K562 (cell line): ENCODE measurements at regions not wholly inside any gene's neighbourhood (a gene's known extent, or its start where the extent isn't known, plus 50 kb on each side); places are given as distances from the start of the nearest gene placed in this dataset.

Experiments
- ATAC-seq: fragments of 200-7000 bp; cut with Tn5 transposase; 3 replicates; pipeline ENCODE4 v1.9.1; 2020; ENCODE audit warnings: moderate library complexity
- BruUV-seq: library from RNA; stranded (reverse); fragments of 400-500 nt; replicated peaks from 2 replicates; lab custom pipeline; 2021; lab: Mats Ljungman, UMichigan
- CTCF ChIA-PET: fragments of 300-600 bp; formaldehyde crosslinking; extraction: SDS; loops from one replicate; lab custom pipeline; 2021; ENCODE audit warnings: low intra/inter-chr PET ratio; lab: Yijun Ruan, JAX
- POLR2A ChIA-PET: fragments of 300-600, 350-650 bp; sonication (Branson Sonifier 250); formaldehyde crosslinking; extraction: SDS; loops from one replicate; lab custom pipeline; 2021; ENCODE audit warnings: antibody characterized with exemption, inconsistent platforms; lab: Yijun Ruan, JAX
- DNase-seq, 4 experiments: peaks; one replicate each; pipeline versions ENCODE4 v3.0.0 to v3.0.0-alpha.2; 2011 to 2018; ENCODE audit warnings: low spot score in 3 of 4, mixed read lengths in 3 of 4; ENCODE audit errors: extremely low read depth in 1 of 4
- FAIRE-seq: peaks from 2 replicates; lab custom pipeline; 2011; peaks lifted over from hg19 to GRCh38; lab: Jason Lieb, UNC
- H2AFZ ChIP-seq: 2 replicates; pipeline ENCODE4 v1.6.0; 2011; ENCODE audit warnings: low read depth, low read length, control low read depth, inconsistent platforms
- H3K27ac ChIP-seq: fragments of 200-600 bp; 3 replicates; pipeline ENCODE4 v1.8.0; 2011; ENCODE audit warnings: low read depth, mild to moderate bottlenecking, control low read depth, inconsistent platforms, low read length, moderate library complexity, mixed read lengths; ENCODE audit errors: extremely low read depth
- H3K27me3 ChIP-seq, 2 experiments: fragments of 300-600 bp in 1 of 2; 2 replicates in 1 of 2; 3 replicates in 1 of 2; pipeline versions ENCODE4 v1.6.0 to v1.8.0; 2011; ENCODE audit warnings: inconsistent platforms in 2 of 2, low read length in 2 of 2, mild to moderate bottlenecking in 1 of 2, mixed read lengths in 1 of 2, moderate library complexity in 1 of 2; ENCODE audit not compliant: control insufficient read depth in 2 of 2, insufficient read depth in 2 of 2
- H3K36me3 ChIP-seq: fragments of 300-600 bp; 3 replicates; pipeline ENCODE4 v1.8.0; 2011; ENCODE audit warnings: mild to moderate bottlenecking, low read length, inconsistent platforms; ENCODE audit not compliant: control insufficient read depth, insufficient read depth
- H3K4me1 ChIP-seq, 2 experiments: fragments of 200-600 bp in 1 of 2; replicated peaks in 1 of 2; 2 replicates in 1 of 2; 3 replicates in 1 of 2; pipeline versions ENCODE4 v1.5.1 to v1.8.0; 2011; ENCODE audit warnings: inconsistent platforms in 2 of 2, low read length in 2 of 2, mild to moderate bottlenecking in 1 of 2, mixed read lengths in 1 of 2, moderate library complexity in 1 of 2; ENCODE audit not compliant: control insufficient read depth in 2 of 2, insufficient read depth in 2 of 2
- H3K4me2 ChIP-seq: 2 replicates; pipeline ENCODE4 v1.6.1; 2011; ENCODE audit warnings: low read length, control low read depth, inconsistent platforms, mixed read lengths; ENCODE audit not compliant: insufficient read depth
- H3K4me3 ChIP-seq: fragments of 200-600 bp; sonication (generic), shearing (Covaris generic); 2 replicates; pipeline ENCODE4 v1.5.1; 2016; ENCODE audit warnings: control low read depth, inconsistent platforms
- H3K79me2 ChIP-seq: fragments of 200-600 bp; 3 replicates; pipeline ENCODE4 v1.8.0; 2011; ENCODE audit warnings: low read length, inconsistent platforms; ENCODE audit not compliant: control insufficient read depth, insufficient read depth
- H3K9ac ChIP-seq, 2 experiments: 2 replicates each; pipeline versions ENCODE4 v1.6.0 to v1.6.1; 2011; ENCODE audit warnings: low read depth in 2 of 2, low read length in 2 of 2, control low read depth in 1 of 2, inconsistent platforms in 1 of 2, mild to moderate bottlenecking in 1 of 2, mixed read lengths in 1 of 2; ENCODE audit not compliant: insufficient read depth in 1 of 2
- H3K9me1 ChIP-seq: one replicate; pipeline ENCODE4 v1.6.0; 2011; ENCODE audit warnings: inconsistent platforms, mild to moderate bottlenecking, low read length, moderate library complexity; ENCODE audit not compliant: control insufficient read depth, insufficient read depth
- H3K9me3 ChIP-seq: replicated peaks from 2 replicates; pipeline ENCODE4 v1.5.1; 2011; ENCODE audit warnings: low read depth, low read length, inconsistent platforms; ENCODE audit not compliant: control insufficient read depth, insufficient read depth
- H4K20me1 ChIP-seq: replicated peaks from 2 replicates; pipeline ENCODE4 v1.6.1; 2011; ENCODE audit warnings: low read length, inconsistent platforms, mixed read lengths; ENCODE audit not compliant: control insufficient read depth, insufficient read depth
- ZBTB7A ChIP-seq: IDR thresholded peaks from 2 replicates; pipeline ENCODE4 v1.6.1; 2011; ENCODE audit warnings: low read depth, mild to moderate bottlenecking, low read length, moderate library complexity, borderline replicate concordance; ENCODE audit not compliant: control insufficient read depth
- WGBS: fragments of 100-300 bp; shearing (Covaris generic); methylation state at CpG from one replicate; pipeline ENCODE4 v1.1.6; 2016; ENCODE audit warnings: low coverage, mixed read lengths; ENCODE audit not compliant: insufficient coverage; ENCODE audit errors: missing lambda C conversion rate; 5-methylcytosine and 5-hydroxymethylcytosine counted together
- in situ Hi-C: fragments of 300-500 bp; cut with MboI; formaldehyde crosslinking; loops from 4 replicates; pipeline ENCODE4 v1.15.0; 2018; ENCODE audit warnings: inconsistent platforms, mixed read lengths
- intact Hi-C: fragments of 100-400 bp; cut with micrococcal nuclease; formaldehyde crosslinking; loops from 2 replicates; pipeline ENCODE4 v1.14.2; 2022

DNA sequence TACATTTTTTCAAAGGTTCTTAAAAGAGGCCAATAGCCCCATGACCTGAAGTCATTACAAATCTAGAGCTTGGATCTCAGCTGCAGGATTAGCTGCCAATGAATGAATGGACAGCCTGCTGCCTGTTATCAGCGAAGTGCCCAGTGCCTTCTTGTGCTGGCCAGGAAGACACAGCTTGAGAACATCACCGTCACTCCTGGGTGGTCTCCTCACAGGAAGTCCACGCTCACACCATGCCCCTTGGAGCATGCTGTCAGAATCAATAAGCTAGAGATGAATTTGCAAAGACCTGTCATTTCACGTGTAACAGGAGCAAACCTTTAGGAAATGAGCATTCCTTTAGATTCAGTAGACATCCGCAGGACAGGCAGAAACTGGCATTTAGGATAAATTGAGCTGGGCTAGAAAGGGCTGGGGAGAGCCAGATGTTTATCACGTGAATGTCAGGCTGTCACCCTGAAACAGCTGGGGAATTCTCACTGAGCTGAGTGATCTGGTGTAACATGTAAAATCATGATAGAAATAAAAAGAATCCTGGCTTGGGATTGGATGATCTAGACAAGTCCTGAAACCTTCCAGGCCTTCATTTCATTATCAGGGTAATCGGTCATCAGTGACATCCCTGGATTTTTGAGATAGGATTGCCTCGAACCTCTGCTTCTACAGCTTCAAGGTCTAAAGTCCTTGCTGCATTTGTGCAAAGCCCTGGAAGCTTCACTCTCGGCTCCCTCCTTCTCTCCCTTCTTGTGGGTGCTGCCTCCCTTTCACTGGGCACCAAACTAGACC lies 49.9 kb upstream of the MEDAG start:
- intact Hi-C loops: no loop called here
- no peak for FAIRE-seq
- Histone ChIP-seq H3K27ac (no peak overlapping the region), H3K4me1 (no peaks in the 10 kb centered on the region; a peak in 1 of 5 replicates), H2AFZ (no peak overlapping the region), H3K4me2 (no peak overlapping the region), H3K9me3 (no peaks in the 10 kb centered on the region), H3K27me3 (peaks cover 0 to 11% of the 10 kb centered on the region in 2 experiments; a peak in 2 of 5 replicates), H3K9ac (no peak overlapping the region), H3K79me2 (no peaks in the 10 kb centered on the region), H3K4me3 (no peak overlapping the region), H3K36me3 (no peaks in the 10 kb centered on the region), H4K20me1 (no peaks in the 10 kb centered on the region; the same call in 1 of the 2 replicates), H3K9me1 (no peaks in the 10 kb centered on the region)
- no peak for TF ChIP-seq ZBTB7A
- DNase-seq: no peak
- WGBS: 0% methylated on average over 9 of the region's 9 CpGs
- no peak for ATAC-seq
- CTCF ChIA-PET: no interaction called here
- POLR2A ChIA-PET: interaction anchor here (0.6 to 1.0 kb wide), 3 partner anchors 9 to 166 kb away, joined by 3 read pairs; no protein-coding TSS in a partner anchor
- in situ Hi-C loops: no loop called here
- BruUV-seq: no TSS peak
